ENCODE measurements at regions not wholly inside any gene's neighbourhood (a gene's known extent, or its start where the extent isn't known, plus 50 kb on each side); places are given as distances from the start of the nearest gene placed in this dataset.

DNA sequence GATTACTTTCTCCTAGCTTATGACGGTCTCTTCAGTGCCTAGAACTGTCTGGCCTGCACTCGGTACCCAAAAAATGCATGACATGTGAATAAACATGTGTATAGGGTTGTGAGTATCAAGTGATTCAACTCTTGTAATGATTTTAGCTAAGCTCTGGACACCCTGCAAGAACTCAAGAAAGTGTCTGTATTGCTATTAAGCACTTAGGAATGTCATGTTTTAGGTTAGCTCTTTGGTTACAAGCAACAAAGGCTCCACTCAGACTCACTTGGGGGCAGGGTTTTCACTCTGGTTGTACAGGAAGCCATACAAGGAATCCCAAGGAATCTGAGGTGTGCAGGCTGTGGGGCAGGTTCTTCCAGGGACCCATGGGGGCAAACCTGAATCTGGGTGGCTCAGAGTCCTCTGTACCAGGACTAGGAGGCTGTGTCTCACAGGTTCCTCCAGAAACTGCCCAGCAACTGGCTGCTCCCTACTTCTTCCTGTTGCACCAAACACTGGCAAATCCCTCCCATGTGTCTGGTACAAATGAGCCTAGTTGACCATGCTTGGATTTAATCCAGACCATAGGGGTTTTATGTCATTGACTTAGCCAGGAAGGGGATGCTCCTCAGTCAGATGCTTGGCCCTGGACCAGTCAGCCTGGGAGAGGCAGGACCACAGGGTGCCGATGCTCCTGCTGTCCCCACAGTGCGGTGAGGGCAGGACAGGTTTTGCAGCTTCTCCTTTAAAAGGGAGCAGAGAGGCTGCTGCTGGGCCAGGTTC is 77.9 kb upstream of the CDH4 start:
- TF ChIP-seq EZH2phosphoT487 (IDR thresholded peaks at IDR 0.05; ENCODE audit: borderline replicate concordance, low read length) = no peak
- TF ChIP-seq, protein P1, sequence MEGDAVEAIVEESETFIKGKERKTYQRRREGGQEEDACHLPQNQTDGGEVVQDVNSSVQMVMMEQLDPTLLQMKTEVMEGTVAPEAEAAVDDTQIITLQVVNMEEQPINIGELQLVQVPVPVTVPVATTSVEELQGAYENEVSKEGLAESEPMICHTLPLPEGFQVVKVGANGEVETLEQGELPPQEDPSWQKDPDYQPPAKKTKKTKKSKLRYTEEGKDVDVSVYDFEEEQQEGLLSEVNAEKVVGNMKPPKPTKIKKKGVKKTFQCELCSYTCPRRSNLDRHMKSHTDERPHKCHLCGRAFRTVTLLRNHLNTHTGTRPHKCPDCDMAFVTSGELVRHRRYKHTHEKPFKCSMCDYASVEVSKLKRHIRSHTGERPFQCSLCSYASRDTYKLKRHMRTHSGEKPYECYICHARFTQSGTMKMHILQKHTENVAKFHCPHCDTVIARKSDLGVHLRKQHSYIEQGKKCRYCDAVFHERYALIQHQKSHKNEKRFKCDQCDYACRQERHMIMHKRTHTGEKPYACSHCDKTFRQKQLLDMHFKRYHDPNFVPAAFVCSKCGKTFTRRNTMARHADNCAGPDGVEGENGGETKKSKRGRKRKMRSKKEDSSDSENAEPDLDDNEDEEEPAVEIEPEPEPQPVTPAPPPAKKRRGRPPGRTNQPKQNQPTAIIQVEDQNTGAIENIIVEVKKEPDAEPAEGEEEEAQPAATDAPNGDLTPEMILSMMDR (conservative IDR thresholded peaks at IDR 0.05; ENCODE audit: low read depth, low read length) = no peak
- H3K9me2 ChIP-seq (replicated peaks; ENCODE audit: low read length) = no peaks in the 10 kb centered on the region
- ChIA-PET POLR2A (ENCODE audit: unreplicated experiment) (no interaction called here), CTCF (no interaction called here)
- no peak overlapping the region for H3K4me2 ChIP-seq (ENCODE audit: low read length)
- no peaks in the 10 kb centered on the region for H3F3A ChIP-seq (ENCODE audit: low read length, unreplicated experiment)
- intact Hi-C loops (cut with micrococcal nuclease) = no loop called here
- no peaks in the 10 kb centered on the region for H3K79me2 ChIP-seq (ENCODE audit: low read length)
- no peaks in the 10 kb centered on the region for H3K4me1 ChIP-seq (ENCODE audit: insufficient read depth, low read length)
- DNase-seq = no peak
- no TSS peak for BruUV-seq (replicated peaks)
- H3K9ac ChIP-seq (ENCODE audit: low read length) = no peak overlapping the region
- H3K9me3 ChIP-seq (ENCODE audit: low read length) = peaks cover 10% of the 10 kb centered on the region
- no peak overlapping the region for H3K4me3 ChIP-seq (ENCODE audit: low read length)
- no peak overlapping the region for H3K27ac ChIP-seq (ENCODE audit: low read length)
- H3K27me3 ChIP-seq (ENCODE audit: low read length) = no peaks in the 10 kb centered on the region
- no peak overlapping the region for H2AFZ ChIP-seq (ENCODE audit: low read length)
- H3K36me3 ChIP-seq (ENCODE audit: low read depth, low read length) = no peaks in the 10 kb centered on the region
- H4K20me1 ChIP-seq (ENCODE audit: low read length) = no peaks in the 10 kb centered on the region
- ATAC-seq = no peak

DNA sequence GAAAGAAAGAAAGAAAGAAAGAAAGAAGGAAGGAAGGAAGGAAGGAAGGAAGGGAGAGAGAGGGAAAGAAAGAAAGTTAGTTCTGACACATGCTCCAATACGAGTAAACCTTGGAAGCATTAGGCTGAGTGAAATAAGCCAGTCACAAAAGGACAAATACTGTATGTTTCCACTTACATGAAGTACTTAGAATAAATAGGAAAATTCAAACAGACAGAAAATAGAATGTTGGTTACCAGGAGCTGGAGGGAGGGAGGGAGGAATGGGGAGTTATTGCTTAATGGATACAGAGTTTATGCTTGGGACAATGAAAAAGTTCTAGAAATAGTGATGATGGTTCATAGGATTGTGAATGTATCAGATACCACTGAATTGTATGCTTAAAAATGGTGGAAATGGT is 75.2 kb upstream of the CDH4 start:
- H3K79me2 ChIP-seq (ENCODE audit: low read length) = no peaks in the 10 kb centered on the region
- H2AFZ ChIP-seq (ENCODE audit: low read length) = no peak overlapping the region
- no TSS peak for BruUV-seq (replicated peaks)
- no peak overlapping the region for H3K4me2 ChIP-seq (ENCODE audit: low read length)
- DNase-seq = no peak
- H3K9me3 ChIP-seq (ENCODE audit: low read length) = peaks cover 10% of the 10 kb centered on the region
- H3K4me1 ChIP-seq (ENCODE audit: insufficient read depth, low read length) = no peaks in the 10 kb centered on the region
- POLR2A ChIA-PET (ENCODE audit: unreplicated experiment) = interaction anchor here (0.6 kb wide), 1 partner anchor 37 kb away, joined by 5 read pairs; no protein-coding TSS in a partner anchor
- no peaks in the 10 kb centered on the region for H3K9me2 ChIP-seq (replicated peaks; ENCODE audit: low read length)
- no peak overlapping the region for H3K27ac ChIP-seq (ENCODE audit: low read length)
- no peaks in the 10 kb centered on the region for H3F3A ChIP-seq (ENCODE audit: low read length, unreplicated experiment)
- H3K9ac ChIP-seq (ENCODE audit: low read length) = no peak overlapping the region
- intact Hi-C loops (cut with micrococcal nuclease) = no loop called here
- TF ChIP-seq, protein P1 (conservative IDR thresholded peaks at IDR 0.05; ENCODE audit: low read depth, low read length) = no peak
- TF ChIP-seq EZH2 (IDR thresholded peaks at IDR 0.05; ENCODE audit: low read length, unreplicated experiment) (no peak), EZH2phosphoT487 (IDR thresholded peaks at IDR 0.05; ENCODE audit: borderline replicate concordance, low read length) (no peak)
- H3K36me3 ChIP-seq (ENCODE audit: low read depth, low read length) = no peaks in the 10 kb centered on the region
- no peak for ATAC-seq
- no peaks in the 10 kb centered on the region for H3K27me3 ChIP-seq (ENCODE audit: low read length)
- no peak overlapping the region for H3K4me3 ChIP-seq (ENCODE audit: low read length)
- CTCF ChIA-PET = no interaction called here
- no peaks in the 10 kb centered on the region for H4K20me1 ChIP-seq (ENCODE audit: low read length)

DNA sequence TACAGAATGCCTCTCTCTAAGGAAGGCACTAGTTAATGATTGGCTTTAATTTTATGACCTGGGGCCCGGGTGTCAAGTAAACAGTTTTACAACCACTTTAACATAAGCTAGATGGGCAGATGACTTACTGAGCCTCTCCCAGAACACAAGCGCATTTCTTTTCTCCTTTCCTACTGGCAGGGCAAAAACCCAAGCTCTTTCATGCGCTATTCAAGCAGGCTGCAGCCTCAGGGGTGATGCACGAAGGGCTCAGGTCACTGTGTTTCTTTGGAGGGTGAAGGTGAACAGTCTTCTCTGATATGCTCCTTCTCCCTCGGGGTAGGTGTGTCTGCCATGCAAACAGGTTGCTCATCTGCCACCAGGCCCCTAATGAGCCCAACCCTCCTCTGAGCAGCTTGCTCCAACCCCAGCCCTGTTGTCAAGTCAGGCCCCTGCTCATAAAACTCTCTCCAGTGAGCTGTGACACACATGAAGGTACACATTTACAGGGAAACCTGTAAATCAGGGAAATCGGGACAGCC is 73.5 kb upstream of the CDH4 start:
- Histone ChIP-seq H3K4me3 (ENCODE audit: low read length) (no peak overlapping the region), H3F3A (ENCODE audit: low read length, unreplicated experiment) (no peaks in the 10 kb centered on the region), H3K36me3 (ENCODE audit: low read depth, low read length) (no peaks in the 10 kb centered on the region), H3K4me1 (ENCODE audit: insufficient read depth, low read length) (no peaks in the 10 kb centered on the region), H3K9me2 (replicated peaks; ENCODE audit: low read length) (no peaks in the 10 kb centered on the region), H3K27me3 (ENCODE audit: low read length) (peaks cover under 1% of the 10 kb centered on the region; the same call in 1 of the 2 replicates), H3K9me3 (ENCODE audit: low read length) (peaks cover 4% of the 10 kb centered on the region; the same call in 1 of the 2 replicates), H3K27ac (ENCODE audit: low read length) (no peak overlapping the region), H3K9ac (ENCODE audit: low read length) (no peak overlapping the region), H4K20me1 (ENCODE audit: low read length) (no peaks in the 10 kb centered on the region), H3K79me2 (ENCODE audit: low read length) (no peaks in the 10 kb centered on the region), H2AFZ (ENCODE audit: low read length) (no peak overlapping the region), H3K4me2 (ENCODE audit: low read length) (no peak overlapping the region)
- no TSS peak for BruUV-seq (replicated peaks)
- intact Hi-C loops (cut with micrococcal nuclease) = no loop called here
- ATAC-seq (no peak), DNase-seq (no peak)
- CTCF ChIA-PET = no interaction called here
- no peak for TF ChIP-seq EZH2 (IDR thresholded peaks at IDR 0.05; ENCODE audit: low read length, unreplicated experiment)
- no peak for TF ChIP-seq EZH2phosphoT487 (IDR thresholded peaks at IDR 0.05; ENCODE audit: borderline replicate concordance, low read length)
- TF ChIP-seq, protein P1 (conservative IDR thresholded peaks at IDR 0.05; ENCODE audit: low read depth, low read length) = no peak
- POLR2A ChIA-PET (ENCODE audit: unreplicated experiment) = no interaction called here
